A549 (cell line): ENCODE measurements at regions not wholly inside any gene's neighbourhood (a gene's known extent, or its start where the extent isn't known, plus 50 kb on each side); places are given as distances from the start of the nearest gene placed in this dataset.

Experiments
- ATAC-seq, 2 experiments: fragments of 200-7000 bp in 1 of 2; fragments of >200 bp in 1 of 2; cut with Nextera tagmentation in 1 of 2; cut with Tn5 transposase in 1 of 2; 3 replicates each; pipeline versions ENCODE4 v1.8.0 to v1.9.1; 2018 to 2020; ENCODE audit warnings: mild to moderate bottlenecking in 1 of 2, moderate library complexity in 1 of 2
- CTCF ChIA-PET: fragments of 300-600 bp; sonication (Branson Sonifier 250); formaldehyde crosslinking; extraction: SDS; loops from one replicate; lab custom pipeline; 2021; ENCODE audit warnings: antibody characterized with exemption, inconsistent platforms; lab: Yijun Ruan, JAX
- POLR2A ChIA-PET: fragments of 350-600 bp; formaldehyde crosslinking; extraction: SDS; loops from one replicate; lab custom pipeline; 2021; ENCODE audit warnings: antibody characterized with exemption, inconsistent platforms; lab: Yijun Ruan, JAX
- DNase-seq, 2 experiments: peaks; one replicate each; pipeline versions ENCODE4 v3.0.0 to v3.0.0-alpha.2; 2011 to 2016; ENCODE audit warnings: low read depth in 1 of 2, low spot score in 1 of 2
- FAIRE-seq: peaks from 2 replicates; lab custom pipeline; 2011; peaks lifted over from hg19 to GRCh38; lab: Jason Lieb, UNC
- H3K27ac ChIP-seq, 2 experiments: fragments of >200 bp; sonication (Bioruptor Twin); formaldehyde crosslinking; 3 replicates each; pipeline ENCODE4 v1.5.1; 2016 to 2017
- H3K4me1 ChIP-seq: fragments of >200 bp; sonication (Bioruptor Twin); formaldehyde crosslinking; 3 replicates; pipeline ENCODE4 v1.6.1; 2016
- H3K4me2 ChIP-seq: fragments of >200 bp; sonication (Bioruptor Twin); formaldehyde crosslinking; 3 replicates; pipeline ENCODE4 v1.6.1; 2016
- H3K4me3 ChIP-seq: fragments of >200 bp; sonication (Bioruptor Twin); formaldehyde crosslinking; 3 replicates; pipeline ENCODE4 v1.5.1; 2016
- H3K9me3 ChIP-seq: fragments of >200 bp; sonication (Bioruptor Twin); formaldehyde crosslinking; 3 replicates; pipeline ENCODE4 v1.6.1; 2016
- BHLHE40 ChIP-seq: IDR thresholded peaks from 2 replicates; pipeline ENCODE4 v1.6.1; 2012; ENCODE audit warnings: low read depth, low read length, inconsistent platforms
- CBX2 ChIP-seq: fragments of 200-600 bp; sonication (generic); IDR thresholded peaks from 2 replicates; pipeline ENCODE4 v1.6.1; 2016; ENCODE audit warnings: low read depth, mild to moderate bottlenecking, borderline replicate concordance
- CEBPB ChIP-seq, 2 experiments: fragments of >200 bp in 1 of 2; sonication (Bioruptor Twin) in 1 of 2; formaldehyde crosslinking in 1 of 2; IDR thresholded peaks; 2 replicates each; pipeline ENCODE4 v1.6.1; 2012 to 2016
- CHD4 ChIP-seq: fragments of 200-600 bp; sonication (generic); IDR thresholded peaks from 2 replicates; pipeline ENCODE4 v1.6.1; 2016; ENCODE audit warnings: antibody characterized with exemption, mild to moderate bottlenecking, borderline replicate concordance
- EP300 ChIP-seq, 2 experiments: fragments of >200 bp; sonication (Bioruptor Twin); formaldehyde crosslinking; IDR thresholded peaks; 2 replicates in 1 of 2; 3 replicates in 1 of 2; pipeline ENCODE4 v1.6.1; 2016 to 2017
- FOSL2 ChIP-seq, 2 experiments: fragments of 450-650 bp in 1 of 2; fragments of >200 bp in 1 of 2; sonication (Bioruptor Twin) in 1 of 2; formaldehyde crosslinking; IDR thresholded peaks; 2 replicates each; pipeline versions ENCODE4 v1.5.0 to v1.6.1; 2016 to 2020; ENCODE audit warnings: mild to moderate bottlenecking in 1 of 2, moderate library complexity in 1 of 2
- FOXS1 ChIP-seq: fragments of 250-450 bp; sonication (Bioruptor Pico); IDR thresholded peaks from 2 replicates; pipeline ENCODE4 v1.5.0; 2020; ENCODE audit warnings: mild to moderate bottlenecking, moderate library complexity
- HDAC2 ChIP-seq: fragments of 200-600 bp; sonication (generic); IDR thresholded peaks from 2 replicates; pipeline ENCODE4 v1.6.1; 2016
- HEYL ChIP-seq: fragments of 250-450 bp; sonication (Bioruptor Pico); IDR thresholded peaks from 2 replicates; pipeline ENCODE4 v1.8.0; 2021; ENCODE audit warnings: mild to moderate bottlenecking, moderate library complexity
- HOXA7 ChIP-seq: fragments of 250-450 bp; sonication (Bioruptor Pico); IDR thresholded peaks from 2 replicates; pipeline ENCODE4 v1.5.0; 2020; ENCODE audit warnings: mild to moderate bottlenecking, moderate library complexity
- HOXB13 ChIP-seq: fragments of 250-450 bp; sonication (Bioruptor Pico); IDR thresholded peaks from 2 replicates; pipeline ENCODE4 v1.5.0; 2020; ENCODE audit warnings: low read depth, mild to moderate bottlenecking, moderate library complexity
- JUNB ChIP-seq: fragments of >200 bp; sonication (Bioruptor Twin); formaldehyde crosslinking; IDR thresholded peaks from 2 replicates; pipeline ENCODE4 v1.6.1; 2016
- NPAS2 ChIP-seq: fragments of 250-450 bp; sonication (Bioruptor Pico); IDR thresholded peaks from 2 replicates; pipeline ENCODE4 v1.8.0; 2022; ENCODE audit warnings: mild to moderate bottlenecking, moderate library complexity, borderline replicate concordance
- PHF8 ChIP-seq: fragments of 200-600 bp; sonication (generic); IDR thresholded peaks from 2 replicates; pipeline ENCODE4 v1.6.1; 2016; ENCODE audit warnings: low read depth, mild to moderate bottlenecking, antibody characterized with exemption, moderate library complexity, borderline replicate concordance
- RARB ChIP-seq: fragments of 250-450 bp; sonication (Bioruptor Pico); IDR thresholded peaks from 2 replicates; pipeline ENCODE4 v1.8.0; 2021; ENCODE audit warnings: mild to moderate bottlenecking, moderate library complexity
- RCOR1 ChIP-seq: fragments of 150-350 bp; IDR thresholded peaks from 2 replicates; pipeline ENCODE4 v1.6.1; 2014; ENCODE audit warnings: antibody characterized with exemption, low read length, low read depth
- RFX5 ChIP-seq: fragments of 450-650 bp; IDR thresholded peaks from 2 replicates; pipeline ENCODE4 v1.7.1; 2014; ENCODE audit warnings: antibody characterized with exemption, mild to moderate bottlenecking, moderate library complexity
- RNF2 ChIP-seq: fragments of 200-600 bp; sonication (generic); IDR thresholded peaks from 2 replicates; pipeline ENCODE4 v1.6.1; 2016; ENCODE audit warnings: low read depth, mild to moderate bottlenecking, antibody characterized with exemption, moderate library complexity, borderline replicate concordance
- SMC3 ChIP-seq: fragments of >200 bp; sonication (Bioruptor Twin); formaldehyde crosslinking; IDR thresholded peaks from 3 replicates; pipeline ENCODE4 v1.6.1; 2018; ENCODE audit warnings: inconsistent platforms
- ZFP36 ChIP-seq: fragments of 450-650 bp; IDR thresholded peaks from 2 replicates; pipeline ENCODE4 v1.6.1; 2014; ENCODE audit warnings: borderline replicate concordance; ENCODE audit not compliant: partially characterized antibody
- WGBS: methylation state at CpG from one replicate; pipeline ENCODE4 v1.1.6; 2017; ENCODE audit errors: missing lambda C conversion rate; 5-methylcytosine and 5-hydroxymethylcytosine counted together
- TF ChIP-seq, protein P1 (sequence below): IDR thresholded peaks from 2 replicates; pipeline ENCODE4 v1.6.1; 2012; ENCODE audit warnings: low read depth, borderline replicate concordance
- TF ChIP-seq, protein P2 (sequence below): fragments of 150-350 bp; IDR thresholded peaks from 2 replicates; pipeline ENCODE4 v1.6.1; 2014; ENCODE audit warnings: low read depth, mild to moderate bottlenecking, low read length
- TF ChIP-seq, protein P3 (sequence below): IDR thresholded peaks from 2 replicates; pipeline ENCODE4 v1.6.1; 2012

DNA sequence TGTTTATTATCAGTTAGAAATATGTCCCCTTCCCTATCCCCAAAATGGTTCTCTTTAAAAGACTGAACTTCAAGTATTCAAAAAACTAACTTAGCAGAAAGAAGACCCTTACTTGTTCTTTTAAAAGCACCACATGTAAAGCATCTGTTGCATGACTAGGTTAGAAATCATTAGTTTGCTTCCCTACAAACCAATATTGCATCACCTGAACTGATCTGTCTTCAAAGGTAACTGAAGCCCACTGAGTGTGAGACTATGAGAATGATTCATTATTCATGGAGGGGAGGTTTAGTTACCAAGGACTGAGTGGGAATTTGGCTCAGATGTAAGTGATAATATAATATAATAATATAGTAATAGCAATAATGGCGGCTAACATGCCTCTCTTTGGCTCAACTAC lies 231.7 kb downstream of the SPRY1 start:
- Histone ChIP-seq H3K4me1 (no peaks in the 10 kb centered on the region), H3K4me3 (no peak overlapping the region), H3K27ac (no peak overlapping the region), H3K4me2 (no peak overlapping the region), H3K9me3 (no peaks in the 10 kb centered on the region)
- ChIA-PET POLR2A (no interaction called here), CTCF (no interaction called here)
- 87% methylated on average over 1 of the region's 1 CpG for WGBS
- no peak for ATAC-seq
- FAIRE-seq, result no peak
- TF ChIP-seq ZFP36 (no peak), PHF8 (no peak), JUNB (no peak), FOSL2 (IDR thresholded peaks at IDR 0.05) (no peak), FOSL2 (CRISPR knock-in tag; IDR thresholded peaks at IDR 0.05) (no peak), CEBPB (IDR thresholded peaks at IDR 0.05) (no peak), FOXS1 (CRISPR knock-in tag) (no peak), RCOR1 (no peak), RFX5 (no peak), NPAS2 (no peak), RNF2 (no peak), HOXB13 (CRISPR knock-in tag) (no peak), HDAC2 (no peak), CBX2 (no peak), RARB (no peak)
- TF ChIP-seq, protein P1, sequence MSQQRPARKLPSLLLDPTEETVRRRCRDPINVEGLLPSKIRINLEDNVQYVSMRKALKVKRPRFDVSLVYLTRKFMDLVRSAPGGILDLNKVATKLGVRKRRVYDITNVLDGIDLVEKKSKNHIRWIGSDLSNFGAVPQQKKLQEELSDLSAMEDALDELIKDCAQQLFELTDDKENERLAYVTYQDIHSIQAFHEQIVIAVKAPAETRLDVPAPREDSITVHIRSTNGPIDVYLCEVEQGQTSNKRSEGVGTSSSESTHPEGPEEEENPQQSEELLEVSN, result no peak
- TF ChIP-seq, protein P2, sequence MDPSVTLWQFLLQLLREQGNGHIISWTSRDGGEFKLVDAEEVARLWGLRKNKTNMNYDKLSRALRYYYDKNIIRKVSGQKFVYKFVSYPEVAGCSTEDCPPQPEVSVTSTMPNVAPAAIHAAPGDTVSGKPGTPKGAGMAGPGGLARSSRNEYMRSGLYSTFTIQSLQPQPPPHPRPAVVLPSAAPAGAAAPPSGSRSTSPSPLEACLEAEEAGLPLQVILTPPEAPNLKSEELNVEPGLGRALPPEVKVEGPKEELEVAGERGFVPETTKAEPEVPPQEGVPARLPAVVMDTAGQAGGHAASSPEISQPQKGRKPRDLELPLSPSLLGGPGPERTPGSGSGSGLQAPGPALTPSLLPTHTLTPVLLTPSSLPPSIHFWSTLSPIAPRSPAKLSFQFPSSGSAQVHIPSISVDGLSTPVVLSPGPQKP, result no peak
- TF ChIP-seq, protein P3, sequence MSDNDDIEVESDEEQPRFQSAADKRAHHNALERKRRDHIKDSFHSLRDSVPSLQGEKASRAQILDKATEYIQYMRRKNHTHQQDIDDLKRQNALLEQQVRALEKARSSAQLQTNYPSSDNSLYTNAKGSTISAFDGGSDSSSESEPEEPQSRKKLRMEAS, result no peak
- DNase-seq, result no peak

GRCh38 chr4:123631786-123632692 lies 235.4 kb downstream of the SPRY1 start:
- CTCF ChIA-PET, result interaction anchor here (1.5 kb wide), 1 partner anchor 67 kb away, joined by 4 read pairs; no protein-coding TSS in a partner anchor
- POLR2A ChIA-PET, result no interaction called here
- H3K27ac ChIP-seq, result no peak overlapping the region
- no peak overlapping the region for H3K4me2 ChIP-seq
- TF ChIP-seq BHLHE40 (no peak), HOXA7 (CRISPR knock-in tag) (no peak), SMC3 (no peak)
- ATAC-seq, result no peak
- 75% methylated on average over 7 of the region's 7 CpGs for WGBS
- H3K9me3 ChIP-seq, result no peaks in the 10 kb centered on the region
- FAIRE-seq, result no peak
- no peaks in the 10 kb centered on the region for H3K4me1 ChIP-seq
- DNase-seq, result no peak
- H3K4me3 ChIP-seq, result no peak overlapping the region

DNA sequence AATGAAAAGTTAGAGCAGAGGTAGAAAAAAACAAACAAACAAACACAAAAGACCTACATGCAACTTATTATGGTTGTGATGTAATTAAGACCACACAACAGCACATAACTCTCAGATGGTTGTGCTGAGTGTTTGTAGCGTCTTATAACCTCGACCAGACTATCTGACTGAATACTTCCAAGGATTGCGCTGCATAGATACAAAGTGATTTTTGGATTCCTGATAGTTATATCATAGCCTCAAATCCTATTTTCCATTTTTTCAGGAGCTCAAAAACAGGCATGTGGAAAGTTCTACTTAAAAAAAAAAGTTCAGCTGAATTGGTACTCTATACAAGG lies 236.1 kb downstream of the SPRY1 start:
- Histone ChIP-seq H3K4me1 (no peaks in the 10 kb centered on the region), H3K4me2 (no peak overlapping the region), H3K27ac (no peak overlapping the region)
- CTCF ChIA-PET, result no interaction called here
- POLR2A ChIA-PET, result no interaction called here
- TF ChIP-seq HOXA7 (CRISPR knock-in tag) (no peak), SMC3 (no peak), HEYL (CRISPR knock-in tag) (no peak), RARB (no peak), EP300 (IDR thresholded peaks at IDR 0.05) (no peak), CHD4 (no peak)
- TF ChIP-seq, all 56 proteins: peak for 0
- ATAC-seq (no peak), FAIRE-seq (no peak), DNase-seq (no peak)
- Histone ChIP-seq H3K4me3 (no peak overlapping the region), H3K9me3 (no peaks in the 10 kb centered on the region)
- 86% methylated on average over 3 of the region's 3 CpGs for WGBS
